ENCODE measurements at regions not wholly inside any gene's neighbourhood (a gene's known extent, or its start where the extent isn't known, plus 50 kb on each side); places are given as distances from the start of the nearest gene placed in this dataset.

DNA sequence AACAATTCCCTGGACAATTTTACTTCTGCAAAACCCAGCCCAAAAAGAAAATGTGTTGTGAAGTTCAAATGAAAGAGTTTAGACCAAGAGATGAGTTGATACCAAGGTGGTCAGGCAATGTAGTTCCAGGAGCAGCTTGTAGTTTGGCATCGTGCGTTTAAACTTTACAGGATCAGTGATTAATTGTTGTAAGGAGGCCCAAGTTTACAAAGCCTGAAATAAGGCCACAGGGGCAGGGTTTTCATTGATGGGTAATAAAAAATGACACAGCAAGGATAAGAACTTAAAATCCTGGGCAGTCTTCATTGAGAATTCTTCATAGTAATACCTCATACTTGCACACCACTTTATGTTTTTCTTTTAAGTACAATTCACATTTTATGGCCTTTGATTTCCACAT is 463.9 kb upstream of the HNRNPA3 start:
- no peak for DNase-seq
- TF ChIP-seq EP300 (IDR thresholded peaks at IDR 0.05) (no peak), POLR2A (IDR thresholded peaks at IDR 0.05) (no peak), POLR2AphosphoS5 (IDR thresholded peaks at IDR 0.05) (no peak)
- TF ChIP-seq, protein P1, sequence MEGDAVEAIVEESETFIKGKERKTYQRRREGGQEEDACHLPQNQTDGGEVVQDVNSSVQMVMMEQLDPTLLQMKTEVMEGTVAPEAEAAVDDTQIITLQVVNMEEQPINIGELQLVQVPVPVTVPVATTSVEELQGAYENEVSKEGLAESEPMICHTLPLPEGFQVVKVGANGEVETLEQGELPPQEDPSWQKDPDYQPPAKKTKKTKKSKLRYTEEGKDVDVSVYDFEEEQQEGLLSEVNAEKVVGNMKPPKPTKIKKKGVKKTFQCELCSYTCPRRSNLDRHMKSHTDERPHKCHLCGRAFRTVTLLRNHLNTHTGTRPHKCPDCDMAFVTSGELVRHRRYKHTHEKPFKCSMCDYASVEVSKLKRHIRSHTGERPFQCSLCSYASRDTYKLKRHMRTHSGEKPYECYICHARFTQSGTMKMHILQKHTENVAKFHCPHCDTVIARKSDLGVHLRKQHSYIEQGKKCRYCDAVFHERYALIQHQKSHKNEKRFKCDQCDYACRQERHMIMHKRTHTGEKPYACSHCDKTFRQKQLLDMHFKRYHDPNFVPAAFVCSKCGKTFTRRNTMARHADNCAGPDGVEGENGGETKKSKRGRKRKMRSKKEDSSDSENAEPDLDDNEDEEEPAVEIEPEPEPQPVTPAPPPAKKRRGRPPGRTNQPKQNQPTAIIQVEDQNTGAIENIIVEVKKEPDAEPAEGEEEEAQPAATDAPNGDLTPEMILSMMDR (IDR thresholded peaks at IDR 0.05): no peak
- Histone ChIP-seq H3K36me3 (no peaks in the 10 kb centered on the region), H3K27me3 (no peaks in the 10 kb centered on the region), H3K27ac (no peak overlapping the region), H3K9me3 (no peaks in the 10 kb centered on the region), H3K4me1 (no peaks in the 10 kb centered on the region), H3K4me3 (no peak overlapping the region)
- WGBS, 5 donors: 33 to 52% (median 46%) methylated on average over 2 of the region's 2 CpGs
- intact Hi-C loops (cut with DNase I; ENCODE audit: low total_unique reads): no loop called here

DNA sequence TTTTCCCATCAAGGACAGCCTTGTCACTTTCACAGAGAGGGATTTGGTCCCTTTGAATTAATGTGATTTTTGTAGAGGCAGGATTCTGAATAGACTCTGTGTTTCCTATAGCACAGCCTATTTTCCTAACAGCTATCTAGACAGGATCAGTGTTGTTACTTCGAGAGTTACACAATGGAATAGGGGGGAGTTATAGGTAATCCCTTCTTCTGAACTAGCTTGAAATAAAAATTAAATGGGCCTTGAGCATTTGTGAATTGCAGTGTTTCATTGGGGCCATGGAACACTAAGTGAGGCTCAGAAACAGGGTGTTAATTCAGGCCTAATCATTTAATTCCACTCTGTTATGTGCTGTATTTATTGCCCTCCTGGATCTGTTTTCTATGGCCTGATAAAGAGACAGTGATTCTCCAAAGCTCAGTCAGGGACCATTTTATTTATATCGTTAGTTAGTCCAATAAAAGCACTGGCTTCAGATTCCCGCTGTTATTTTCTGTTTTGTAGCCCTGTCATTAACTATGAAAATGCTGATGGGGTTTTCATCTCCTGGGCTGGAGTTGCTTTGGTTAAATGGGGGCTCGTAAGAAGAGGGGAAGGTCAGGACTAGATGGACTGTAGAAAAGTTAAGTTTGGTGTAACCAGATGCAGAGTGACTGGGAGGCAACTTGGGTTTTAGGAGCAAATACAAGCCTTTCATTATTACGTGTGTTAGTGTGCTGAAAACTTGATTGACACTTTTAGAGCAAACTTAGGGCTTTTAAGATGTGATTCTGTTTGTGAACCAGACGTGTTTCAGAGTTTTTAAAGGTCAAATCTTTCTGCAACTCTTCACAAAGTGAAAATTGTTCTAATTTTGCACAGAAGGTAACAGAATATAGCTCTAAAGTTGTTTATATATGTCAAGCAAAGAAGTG is 461.0 kb upstream of the HNRNPA3 start:
- intact Hi-C loops (cut with DNase I; ENCODE audit: low total_unique reads): no loop called here
- TF ChIP-seq, protein P1 (IDR thresholded peaks at IDR 0.05): no peak
- TF ChIP-seq POLR2A (IDR thresholded peaks at IDR 0.05) (no peak), POLR2AphosphoS5 (IDR thresholded peaks at IDR 0.05) (no peak), EP300 (IDR thresholded peaks at IDR 0.05) (no peak)

DNA sequence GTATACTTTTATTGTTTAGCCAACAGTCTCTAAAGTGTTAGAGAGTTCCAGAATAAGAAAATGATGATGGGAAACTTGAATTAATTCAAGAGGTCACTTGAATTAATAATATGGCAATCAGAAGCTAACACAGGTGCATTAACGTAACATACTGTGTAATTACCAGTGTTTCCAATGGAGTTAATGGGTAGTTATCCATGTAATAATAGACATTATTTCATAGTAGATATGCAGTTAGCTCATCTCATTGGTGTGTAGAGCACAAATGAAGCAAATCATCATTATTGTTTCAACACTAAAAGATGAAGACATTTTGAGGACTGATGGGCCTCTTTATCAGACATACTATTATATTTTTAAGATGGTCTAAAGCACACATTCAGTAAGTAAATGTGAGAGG is 460.3 kb upstream of the HNRNPA3 start:
- Histone ChIP-seq H3K27ac (no peak overlapping the region), H3K9me3 (no peaks in the 10 kb centered on the region), H3K36me3 (no peaks in the 10 kb centered on the region), H3K4me1 (no peaks in the 10 kb centered on the region), H3K27me3 (peaks cover 0 to 9% (median 0%) of the 10 kb centered on the region in 3 donors), H3K4me3 (no peak overlapping the region)
- DNase-seq: no peak
- TF ChIP-seq, protein P1 (IDR thresholded peaks at IDR 0.05): no peak
- TF ChIP-seq EP300 (IDR thresholded peaks at IDR 0.05): no peak
- TF ChIP-seq POLR2AphosphoS5 (IDR thresholded peaks at IDR 0.05): no peak
- no peak for TF ChIP-seq POLR2A (IDR thresholded peaks at IDR 0.05)
- 87 to 96% (median 92%) methylated on average over 1 of the region's 1 CpG for WGBS, 5 donors
- intact Hi-C loops (cut with DNase I; ENCODE audit: low total_unique reads): no loop called here

More for the DNA sequence above, 461.0 kb upstream of the HNRNPA3 start:
- Histone ChIP-seq H3K4me3 (no peak overlapping the region), H3K27me3 (peaks cover 0 to 4% (median 0%) of the 10 kb centered on the region in 3 donors), H3K36me3 (no peaks in the 10 kb centered on the region), H3K9me3 (no peaks in the 10 kb centered on the region), H3K27ac (no peak overlapping the region), H3K4me1 (no peaks in the 10 kb centered on the region)
- 54 to 65% (median 64%) methylated on average over 6 of the region's 6 CpGs for WGBS, 5 donors
- no peak for DNase-seq

DNA sequence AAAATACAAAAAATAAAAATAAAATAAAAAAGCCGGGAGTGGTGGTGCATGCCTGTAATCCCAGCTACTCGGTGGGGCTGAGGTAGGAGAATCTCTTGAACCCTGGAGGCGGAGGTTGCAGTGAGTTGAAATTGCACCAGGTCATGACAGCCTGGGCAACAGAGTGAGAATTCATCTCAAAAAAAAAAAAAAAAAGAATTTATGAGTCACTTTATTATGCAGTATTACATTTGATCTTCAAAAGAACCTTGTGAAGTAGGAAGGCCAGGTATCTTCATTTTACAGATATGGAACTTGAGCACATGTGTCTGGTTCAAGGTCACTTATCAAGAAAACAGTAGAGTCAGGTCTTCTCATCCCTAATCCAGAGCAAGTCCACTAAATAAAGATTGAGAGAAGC is 459.4 kb upstream of the HNRNPA3 start:
- Histone ChIP-seq H3K27ac (no peak overlapping the region), H3K4me1 (peaks cover 0 to 4% (median 2%) of the 10 kb centered on the region in 4 donors), H3K27me3 (peaks cover 0 to 15% (median 0%) of the 10 kb centered on the region in 3 donors), H3K4me3 (no peak overlapping the region), H3K36me3 (no peaks in the 10 kb centered on the region), H3K9me3 (no peaks in the 10 kb centered on the region)
- WGBS, 5 donors: 78 to 95% (median 91%) methylated on average over 3 of the region's 3 CpGs
- TF ChIP-seq EP300 (IDR thresholded peaks at IDR 0.05) (no peak), POLR2A (IDR thresholded peaks at IDR 0.05) (no peak)
- TF ChIP-seq, protein P1 (IDR thresholded peaks at IDR 0.05): no peak
- DNase-seq: no peak
- intact Hi-C loops (cut with DNase I; ENCODE audit: low total_unique reads): no loop called here

Data from stomach (tissue), 8 donors.